Neuronal stem cell (in vitro differentiated cells): ENCODE measurements at regions not wholly inside any gene's neighbourhood (a gene's known extent, or its start where the extent isn't known, plus 50 kb on each side); places are given as distances from the start of the nearest gene placed in this dataset.
"Not testable (repeated sequence)": the region's sequence is repeated elsewhere in the genome, so short reads cannot be mapped to it uniquely, and the experiment has no call there.

Experiments used
- DNase-seq: peaks from one replicate; pipeline ENCODE4 v3.0.0-alpha.2; 2013; ENCODE audit warnings: low spot score
- H2AFZ ChIP-seq: one replicate; pipeline ENCODE4 v1.6.1; 2013; ENCODE audit warnings: mild to moderate bottlenecking, low read length, inconsistent platforms
- H2AK5ac ChIP-seq: 2 replicates; pipeline ENCODE4 v1.6.1; 2013; ENCODE audit warnings: low read depth, mild to moderate bottlenecking, inconsistent platforms, low read length, moderate library complexity, mixed read lengths
- H2BK120ac ChIP-seq: 2 replicates; pipeline ENCODE4 v1.6.1; 2013; ENCODE audit warnings: low read depth, mild to moderate bottlenecking, inconsistent platforms, low read length, moderate library complexity, mixed read lengths
- H2BK12ac ChIP-seq: one replicate; pipeline ENCODE4 v1.6.1; 2013; ENCODE audit warnings: low read length, inconsistent platforms
- H2BK15ac ChIP-seq: 2 replicates; pipeline ENCODE4 v1.6.1; 2013; ENCODE audit warnings: mild to moderate bottlenecking, low read length, inconsistent platforms, mixed read lengths
- H2BK5ac ChIP-seq: one replicate; pipeline ENCODE4 v1.6.1; 2013; ENCODE audit warnings: inconsistent platforms, mild to moderate bottlenecking, low read length, moderate library complexity
- H3K14ac ChIP-seq: one replicate; pipeline ENCODE4 v1.6.1; 2013; ENCODE audit warnings: low read length, inconsistent platforms
- H3K18ac ChIP-seq: 2 replicates; pipeline ENCODE4 v1.6.1; 2013; ENCODE audit warnings: low read length, inconsistent platforms
- H3K23ac ChIP-seq: 2 replicates; pipeline ENCODE4 v1.6.1; 2013; ENCODE audit warnings: low read depth, mild to moderate bottlenecking, mixed read lengths, low read length, inconsistent platforms; ENCODE audit not compliant: poor library complexity
- H3K27ac ChIP-seq: replicated peaks from 3 replicates; pipeline ENCODE4 v1.5.1; 2013; ENCODE audit warnings: low read length, inconsistent platforms
- H3K27me3 ChIP-seq, 3 experiments: 2 replicates each; pipeline ENCODE4 v1.6.1; 2013; ENCODE audit warnings: low read length in 3 of 3, mild to moderate bottlenecking in 2 of 3, inconsistent platforms in 1 of 3, low read depth in 1 of 3, mixed read lengths in 1 of 3, moderate library complexity in 1 of 3; ENCODE audit not compliant: control insufficient read depth in 3 of 3, insufficient read depth in 3 of 3
- H3K36me3 ChIP-seq, 2 donors: replicated peaks in 1 of 2; 2 replicates each; pipeline ENCODE4 v1.6.1; 2013; ENCODE audit warnings: low read length in 2 of 2; ENCODE audit not compliant: control insufficient read depth in 2 of 2, insufficient read depth in 2 of 2
- H3K4ac ChIP-seq: 2 replicates; pipeline ENCODE4 v1.6.1; 2013; ENCODE audit warnings: inconsistent platforms, mild to moderate bottlenecking, low read length, moderate library complexity
- H3K4me1 ChIP-seq, 2 donors: 1 replicate in 1 of 2; 2 replicates in 1 of 2; pipeline ENCODE4 v1.6.1; 2013; ENCODE audit warnings: low read length in 2 of 2, low read depth in 1 of 2; ENCODE audit not compliant: control insufficient read depth in 2 of 2, insufficient read depth in 1 of 2
- H3K4me2 ChIP-seq: one replicate; pipeline ENCODE4 v1.6.1; 2013; ENCODE audit warnings: mild to moderate bottlenecking, low read length, inconsistent platforms; ENCODE audit not compliant: insufficient read depth, poor library complexity, severe bottlenecking
- H3K4me3 ChIP-seq, 2 donors: 2 replicates each; pipeline ENCODE4 v1.5.1; 2013; ENCODE audit warnings: low read length in 2 of 2, mild to moderate bottlenecking in 2 of 2, inconsistent platforms in 1 of 2, moderate library complexity in 1 of 2
- H3K79me1 ChIP-seq: one replicate; pipeline ENCODE4 v1.6.1; 2013; ENCODE audit warnings: low read depth, mild to moderate bottlenecking, inconsistent platforms, low read length, moderate library complexity
- H3K9ac ChIP-seq: one replicate; pipeline ENCODE4 v1.6.1; 2013; ENCODE audit warnings: mild to moderate bottlenecking, low read depth, low read length, inconsistent platforms; ENCODE audit not compliant: poor library complexity
- H3K9me3 ChIP-seq, 2 donors: replicated peaks in 1 of 2; 2 replicates each; pipeline versions ENCODE3 to v1.6.1; 2013; ENCODE audit warnings: low read length in 2 of 2, mild to moderate bottlenecking in 2 of 2, inconsistent platforms in 1 of 2, low read depth in 1 of 2, mixed read lengths in 1 of 2, moderate library complexity in 1 of 2; ENCODE audit not compliant: control insufficient read depth in 2 of 2, insufficient read depth in 1 of 2
- H4K8ac ChIP-seq: one replicate; pipeline ENCODE4 v1.6.1; 2013; ENCODE audit warnings: low read depth, mild to moderate bottlenecking, inconsistent platforms, low read length, moderate library complexity
- H4K91ac ChIP-seq: one replicate; pipeline ENCODE4 v1.6.1; 2013; ENCODE audit warnings: low read length, low read depth, mild to moderate bottlenecking, inconsistent platforms; ENCODE audit not compliant: poor library complexity
- WGBS, 2 donors: extraction: QIAGEN DNeasy Blood & Tissue Kit; methylation state at CpG; one replicate each; pipeline ENCODE4 v1.1.7; 2013; ENCODE audit warnings: missing lambda C conversion rate in 2 of 2, mixed read lengths in 1 of 2; ENCODE audit not compliant: insufficient read length in 2 of 2, insufficient replicate concordance in 1 of 2; ENCODE audit errors: extremely low coverage in 2 of 2; 5-methylcytosine and 5-hydroxymethylcytosine counted together

DNA sequence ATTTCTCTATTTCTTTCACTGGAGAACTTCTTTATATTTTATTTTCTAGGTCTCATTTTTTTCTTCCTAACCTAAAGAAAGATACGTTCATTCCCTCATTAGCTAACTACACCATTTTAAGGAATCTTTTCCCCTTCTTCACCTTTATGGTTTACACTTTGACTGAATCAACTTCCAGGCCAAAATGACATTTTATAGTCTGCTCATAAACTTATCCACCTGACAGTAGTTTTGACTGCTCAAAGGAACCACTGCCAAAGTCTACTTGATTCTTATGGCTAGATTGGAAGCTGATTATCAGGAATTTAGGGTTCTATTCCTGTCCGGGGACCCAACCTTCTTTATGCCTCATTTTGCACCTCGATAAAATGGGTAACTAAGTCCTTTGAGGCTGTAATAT lies 73.0 kb upstream of the FOXP2 start:
- no peak overlapping the region for H3K18ac ChIP-seq
- no peak overlapping the region for H4K91ac ChIP-seq
- no peaks in the 10 kb centered on the region for H3K79me1 ChIP-seq
- H3K4me2 ChIP-seq, result no peak overlapping the region
- no peak overlapping the region for H3K4ac ChIP-seq
- no peak overlapping the region for H4K8ac ChIP-seq
- H2AK5ac ChIP-seq, result no peak overlapping the region
- no peak overlapping the region for H2BK15ac ChIP-seq
- no peak overlapping the region for H3K14ac ChIP-seq
- no peaks in the 10 kb centered on the region for H3K36me3 ChIP-seq
- no peak for DNase-seq
- no CpG with 5 or more reads among the region's 3 CpGs for WGBS, 2 donors
- H3K4me3 ChIP-seq, result no peak overlapping the region
- H3K27ac ChIP-seq, result no peak overlapping the region
- H2BK12ac ChIP-seq, result no peak overlapping the region
- no peak overlapping the region for H2BK120ac ChIP-seq
- H3K4me1 ChIP-seq, result no peaks in the 10 kb centered on the region
- H3K9me3 ChIP-seq, result no peaks in the 10 kb centered on the region
- no peaks in the 10 kb centered on the region for H3K27me3 ChIP-seq
- no peak overlapping the region for H2BK5ac ChIP-seq
- no peak overlapping the region for H3K9ac ChIP-seq
- H3K23ac ChIP-seq, result no peak overlapping the region
- no peak overlapping the region for H2AFZ ChIP-seq

DNA sequence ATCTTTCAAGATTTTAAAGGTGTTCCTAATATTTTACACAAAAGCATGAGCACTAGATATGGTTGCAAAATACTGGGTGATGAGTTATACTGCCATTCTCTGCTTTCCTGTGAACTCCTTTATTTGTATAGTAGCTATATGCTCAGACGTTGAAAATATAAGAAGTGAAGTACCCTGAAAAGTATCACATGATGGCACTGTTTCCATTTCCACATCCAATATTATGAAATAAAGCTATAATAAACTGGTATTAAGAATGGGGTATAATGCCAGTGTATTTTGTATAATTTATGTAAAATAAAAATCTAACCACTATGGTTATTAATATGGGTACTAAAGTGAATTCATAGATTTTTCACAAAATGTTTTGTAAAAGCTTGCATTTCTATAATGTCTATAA lies 79.6 kb upstream of the FOXP2 start:
- no peak overlapping the region for H2BK15ac ChIP-seq
- H3K27ac ChIP-seq, result no peak overlapping the region
- H3K79me1 ChIP-seq, result no peaks in the 10 kb centered on the region
- no peak overlapping the region for H3K4me3 ChIP-seq
- H2BK12ac ChIP-seq, result no peak overlapping the region
- no CpG with 5 or more reads among the region's 1 CpG for WGBS, 2 donors
- no peak overlapping the region for H4K8ac ChIP-seq
- no peak overlapping the region for H2BK120ac ChIP-seq
- no peak overlapping the region for H4K91ac ChIP-seq
- H3K36me3 ChIP-seq, result no peaks in the 10 kb centered on the region
- H3K4me2 ChIP-seq, result no peak overlapping the region
- no peak overlapping the region for H3K9ac ChIP-seq
- H3K14ac ChIP-seq, result no peak overlapping the region
- no peaks in the 10 kb centered on the region for H3K27me3 ChIP-seq
- H2BK5ac ChIP-seq, result no peak overlapping the region
- no peak overlapping the region for H3K4ac ChIP-seq
- H2AK5ac ChIP-seq, result no peak overlapping the region
- H3K23ac ChIP-seq, result no peak overlapping the region
- no peaks in the 10 kb centered on the region for H3K4me1 ChIP-seq
- DNase-seq, result no peak
- no peak overlapping the region for H3K18ac ChIP-seq
- no peak overlapping the region for H2AFZ ChIP-seq
- H3K9me3 ChIP-seq, result no peaks in the 10 kb centered on the region

GRCh38 chr7:114329458-114329857 lies 85.2 kb upstream of the FOXP2 start:
- H3K4me1 ChIP-seq, H3K4me3 ChIP-seq, H2BK15ac ChIP-seq, H3K36me3 ChIP-seq, H2BK120ac ChIP-seq, H3K27ac ChIP-seq, H3K79me1 ChIP-seq, H2AK5ac ChIP-seq, H4K91ac ChIP-seq, H3K27me3 ChIP-seq, H2BK12ac ChIP-seq, H2AFZ ChIP-seq, H3K9me3 ChIP-seq, H2BK5ac ChIP-seq, H4K8ac ChIP-seq, DNase-seq, H3K14ac ChIP-seq, H3K18ac ChIP-seq, H3K23ac ChIP-seq, H3K9ac ChIP-seq, H3K4ac ChIP-seq, H3K4me2 ChIP-seq: not testable (repeated sequence)
- whole genome bisulfite sequencing, 2 donors, result no CpG with 5 or more reads among the region's 10 CpGs

DNA sequence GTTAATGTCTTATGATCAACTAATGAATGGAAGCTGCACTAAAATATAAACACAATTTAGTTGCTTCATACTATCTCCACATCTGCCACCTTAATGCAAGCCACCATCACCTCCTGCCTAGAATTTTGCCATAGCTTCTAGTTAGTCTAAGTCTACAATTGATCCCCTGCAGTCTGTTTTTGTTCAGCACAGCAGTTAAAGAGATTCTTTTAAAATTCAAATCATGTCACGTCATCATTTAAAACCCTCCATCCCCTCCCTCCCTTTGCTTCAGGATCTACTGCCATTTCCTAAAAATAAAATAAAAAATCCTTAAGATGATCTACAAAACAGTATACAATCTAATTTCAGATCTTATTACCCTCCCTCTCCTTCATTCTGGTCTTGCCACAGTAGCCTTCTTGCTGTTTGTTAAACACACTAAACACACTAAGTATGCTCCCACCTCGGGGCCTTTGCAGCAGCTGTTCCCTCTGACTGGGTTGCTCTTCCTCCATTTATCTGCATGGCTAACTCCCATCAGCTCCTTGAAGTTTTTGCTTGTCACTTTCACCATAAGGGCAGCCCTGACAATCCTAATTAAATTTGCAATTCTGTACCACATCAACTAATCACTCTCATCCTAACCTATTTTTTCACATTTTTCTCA lies 97.0 kb upstream of the FOXP2 start:
- no peak for DNase-seq
- Histone ChIP-seq H3K4me2 (no peak overlapping the region), H3K36me3 (no peaks in the 10 kb centered on the region), H3K79me1 (no peaks in the 10 kb centered on the region), H2BK12ac (no peak overlapping the region), H3K4me1 (no peaks in the 10 kb centered on the region), H3K9ac (no peak overlapping the region), H4K8ac (no peak overlapping the region), H3K27me3 (no peaks in the 10 kb centered on the region), H3K4me3 (no peak overlapping the region), H3K4ac (no peak overlapping the region), H4K91ac (no peak overlapping the region), H2AK5ac (no peak overlapping the region), H3K9me3 (no peaks in the 10 kb centered on the region), H2BK120ac (no peak overlapping the region), H2BK15ac (no peak overlapping the region), H3K14ac (no peak overlapping the region), H3K23ac (no peak overlapping the region), H2BK5ac (no peak overlapping the region), H2AFZ (no peak overlapping the region), H3K18ac (no peak overlapping the region), H3K27ac (no peak overlapping the region)
- WGBS, 2 donors, result no CpG with 5 or more reads among the region's 2 CpGs
